NCI-H2227 treated with DMSO at 0.1 percent for 48 hours (cell line): ENCODE measurements at regions not wholly inside any gene's neighbourhood (a gene's known extent, or its start where the extent isn't known, plus 50 kb on each side); places are given as distances from the start of the nearest gene placed in this dataset.
A peak's percentile ranks its signal among the peaks of the same experiment; 100 is the strongest.
"Not testable (repeated sequence)": the region's sequence is repeated elsewhere in the genome, so short reads cannot be mapped to it uniquely, and the experiment has no call there.

Source experiments
- DNase-seq: peaks from one replicate; lab custom pipeline; 2025; lab: John Stamatoyannopoulos, UW

DNA sequence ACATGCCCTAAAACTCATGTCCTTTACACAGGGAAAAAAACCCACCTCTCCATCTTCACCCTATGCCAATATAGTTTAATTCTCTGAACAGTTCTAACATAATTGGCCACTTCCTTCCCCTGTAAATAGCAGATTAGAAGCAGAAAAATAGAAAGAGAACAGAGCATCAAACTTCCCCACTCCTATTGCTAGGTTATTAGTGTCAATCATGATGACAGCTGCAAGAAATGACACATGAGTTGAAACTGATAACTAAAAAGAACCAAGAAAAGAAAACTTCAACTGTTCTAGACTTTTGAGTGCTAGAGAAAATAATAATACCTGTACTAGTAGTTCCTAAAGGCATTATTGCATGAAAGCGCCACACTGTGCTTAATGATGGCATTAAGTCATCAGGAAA is 284.5 kb upstream of the TRPC5 start:
- DNase-seq: no peak

DNA sequence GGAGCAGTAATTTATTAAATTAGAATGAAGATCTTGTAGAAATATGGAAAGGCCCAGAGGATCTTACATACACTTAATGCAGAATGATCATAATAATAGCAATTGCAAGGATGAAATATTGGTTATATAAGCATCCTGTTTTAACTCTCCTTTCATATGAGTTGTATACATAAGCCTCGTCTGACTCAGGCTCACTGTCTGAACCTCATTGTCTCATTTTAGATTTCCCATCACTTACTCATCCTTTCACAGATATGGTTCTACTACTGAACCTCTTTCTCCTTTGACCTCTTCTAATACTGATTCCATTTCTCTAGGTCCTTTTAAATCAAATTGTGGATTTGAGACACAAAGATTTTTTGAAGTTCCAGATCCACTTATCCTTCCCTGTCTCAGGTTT is 277.3 kb upstream of the TRPC5 start:
- no peak for DNase-seq

DNA sequence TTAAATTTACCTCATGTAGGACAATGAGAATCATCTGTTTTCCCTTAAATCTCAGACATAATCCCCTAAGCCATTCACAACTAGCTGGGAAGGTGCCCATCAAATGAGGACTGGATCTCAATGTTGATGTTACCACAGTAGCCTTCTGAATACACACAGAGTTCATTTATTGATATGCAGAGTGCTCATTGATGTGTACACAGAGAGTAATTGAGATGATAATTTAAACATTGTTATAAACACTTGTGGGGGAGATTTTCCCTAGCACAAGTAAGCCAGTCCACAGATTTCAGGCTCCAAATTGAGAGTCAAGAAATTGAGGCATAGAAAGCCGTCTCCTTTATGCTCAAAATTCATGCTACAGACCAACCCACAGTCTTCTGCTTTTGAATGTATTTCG is 273.4 kb upstream of the TRPC5 start:
- DNase-seq: no peak

DNA sequence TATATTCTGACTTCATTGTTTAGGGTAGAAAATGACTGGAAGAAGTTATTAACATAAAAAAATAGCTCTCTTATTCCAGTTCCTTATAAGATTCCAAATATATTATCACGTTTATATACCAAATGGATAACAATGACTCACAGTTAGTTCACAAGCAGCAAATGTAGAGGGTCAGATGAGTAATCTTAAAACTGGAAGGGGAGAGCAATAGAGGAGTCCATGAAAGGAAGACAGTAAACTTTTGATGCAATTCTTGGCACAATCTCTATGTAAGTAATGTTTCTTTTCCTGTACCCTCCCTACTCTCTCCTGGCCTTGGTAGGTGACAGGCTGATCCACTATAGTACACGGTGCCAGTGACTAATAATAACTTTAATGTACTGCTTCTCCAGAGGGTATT is 259.0 kb upstream of the TRPC5 start:
- no peak for DNase-seq

DNA sequence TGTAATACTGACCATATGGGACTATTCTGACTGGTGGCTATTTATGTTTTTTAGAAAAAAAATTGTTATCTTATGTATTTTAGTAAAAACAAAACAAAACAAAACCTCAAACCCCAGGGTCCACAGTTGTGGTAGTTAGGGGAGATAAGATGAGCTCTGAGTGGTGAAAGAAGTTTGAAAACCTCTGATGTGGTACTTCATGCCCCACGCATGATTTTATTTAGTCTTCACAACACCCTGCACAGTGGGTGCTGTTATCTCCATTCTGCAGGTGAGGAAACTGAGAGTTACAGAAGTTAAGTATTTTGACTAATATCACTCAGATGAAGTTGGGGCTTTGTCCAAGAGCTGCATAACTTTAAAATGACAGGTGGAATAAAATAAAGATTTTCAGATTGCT is 230.6 kb upstream of the TRPC5 start:
- DNase-seq: no peak

DNA sequence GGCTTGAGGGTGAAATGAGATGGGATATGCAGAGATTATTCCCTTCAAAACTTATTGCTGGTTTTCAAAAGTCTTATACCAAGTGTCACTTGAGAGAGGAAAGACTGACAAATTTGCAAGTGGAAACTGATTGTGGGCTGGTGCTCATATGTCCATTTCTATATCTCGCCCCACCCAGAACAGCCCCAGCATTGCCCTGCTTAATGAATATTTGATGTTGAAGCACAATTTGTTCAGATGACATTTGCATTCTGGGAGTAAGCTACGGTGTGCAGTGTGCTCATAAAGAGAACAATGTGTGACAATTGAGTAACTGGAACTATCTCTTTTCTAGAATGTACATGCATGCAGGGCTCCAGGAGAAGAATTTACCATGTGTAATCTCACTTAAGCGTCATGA is 223.5 kb upstream of the TRPC5 start:
- no peak for DNase-seq

DNA sequence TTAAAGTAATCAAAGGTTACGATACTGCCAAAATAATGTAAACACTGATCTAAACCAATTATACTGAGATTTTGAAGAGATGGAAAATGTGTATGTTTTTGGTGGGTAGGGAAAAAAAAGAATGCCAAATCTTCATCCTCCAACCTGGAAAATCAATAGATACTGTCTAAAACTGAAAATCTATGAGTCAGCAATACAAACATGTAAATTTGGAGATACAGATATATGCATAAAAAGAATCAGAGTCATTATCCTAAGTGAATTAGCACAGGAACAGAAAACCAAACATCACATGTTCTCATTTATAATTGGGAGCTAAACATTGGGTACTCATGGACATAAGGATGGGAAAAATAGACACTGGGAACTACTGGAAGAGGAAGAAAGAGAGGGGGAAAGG is 197.4 kb upstream of the TRPC5 start:
- no peak for DNase-seq

DNA sequence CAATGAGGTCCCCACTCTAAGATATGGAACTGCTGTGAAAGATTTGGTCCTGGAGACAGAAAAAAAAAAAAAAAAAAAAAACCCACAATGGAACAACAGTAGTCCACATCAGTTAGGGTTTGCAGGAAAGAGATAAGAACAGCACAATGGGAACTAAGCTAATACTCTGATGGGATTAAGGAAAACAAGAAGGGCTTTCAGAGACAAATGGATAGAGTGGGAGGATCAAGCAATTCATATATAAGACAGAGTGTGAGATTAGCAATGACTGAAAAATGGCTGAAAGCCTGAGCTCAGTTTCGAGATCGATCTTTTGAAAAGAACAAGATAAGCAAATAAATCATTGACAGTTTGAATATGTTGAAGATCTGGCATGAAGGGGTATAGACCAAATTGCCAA is 188.4 kb upstream of the TRPC5 start:
- DNase-seq: no peak

DNA sequence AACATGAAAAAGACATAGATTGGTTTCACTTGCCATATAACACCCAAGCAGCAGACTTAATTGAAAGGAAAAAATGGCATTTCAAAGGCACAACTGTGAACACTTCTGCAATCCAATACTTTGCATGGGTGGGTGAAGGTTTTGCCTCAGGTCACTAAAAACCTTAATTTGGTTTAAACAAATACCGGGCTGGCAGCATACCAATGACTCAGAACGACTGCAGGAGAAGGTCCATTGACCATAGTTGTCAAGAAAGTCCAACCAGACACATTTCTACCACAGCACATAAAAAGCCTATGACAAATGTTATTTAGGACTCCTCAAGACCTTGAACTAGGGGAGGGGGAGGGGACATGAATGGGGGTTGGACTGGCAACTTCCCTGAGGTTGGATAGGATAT is 183.6 kb upstream of the TRPC5 start:
- no peak for DNase-seq

DNA sequence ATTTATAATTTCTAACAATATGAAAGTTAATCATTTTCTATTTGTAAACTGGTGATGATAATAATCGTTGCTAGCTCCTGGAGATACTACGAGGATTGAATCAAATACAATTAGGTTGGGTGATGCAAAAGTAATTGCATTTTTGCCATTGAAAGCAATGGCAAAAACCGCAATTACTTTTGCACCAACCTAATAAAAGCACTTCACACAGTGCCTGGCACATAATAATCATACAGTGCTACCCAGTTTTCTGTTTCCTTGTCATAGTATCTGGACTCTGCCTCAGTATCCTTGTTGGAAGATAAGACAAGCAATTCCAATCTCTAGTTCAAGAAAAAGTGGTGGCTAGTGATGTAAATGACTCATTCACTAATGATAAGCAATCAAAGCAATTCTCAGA is 176.8 kb upstream of the TRPC5 start:
- no peak for DNase-seq

DNA sequence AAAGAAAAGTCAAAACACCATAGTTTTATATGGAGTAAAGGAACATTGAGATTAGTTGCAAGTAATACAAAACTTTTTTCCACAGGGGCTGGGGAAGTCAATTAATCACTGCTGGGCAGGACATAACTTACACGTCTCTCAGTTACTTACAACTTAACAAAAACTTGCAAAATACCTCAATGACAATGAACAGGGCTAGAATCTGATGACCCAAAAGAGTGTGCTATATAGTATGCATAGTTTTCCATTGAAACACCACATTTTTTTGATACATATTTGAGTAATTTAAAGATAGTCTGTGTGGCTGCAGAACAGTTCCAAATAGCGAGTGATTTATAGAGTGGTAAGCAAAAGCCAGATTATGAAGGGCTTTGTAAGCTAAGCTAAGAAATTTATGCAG is 172.3 kb upstream of the TRPC5 start:
- no peak for DNase-seq

DNA sequence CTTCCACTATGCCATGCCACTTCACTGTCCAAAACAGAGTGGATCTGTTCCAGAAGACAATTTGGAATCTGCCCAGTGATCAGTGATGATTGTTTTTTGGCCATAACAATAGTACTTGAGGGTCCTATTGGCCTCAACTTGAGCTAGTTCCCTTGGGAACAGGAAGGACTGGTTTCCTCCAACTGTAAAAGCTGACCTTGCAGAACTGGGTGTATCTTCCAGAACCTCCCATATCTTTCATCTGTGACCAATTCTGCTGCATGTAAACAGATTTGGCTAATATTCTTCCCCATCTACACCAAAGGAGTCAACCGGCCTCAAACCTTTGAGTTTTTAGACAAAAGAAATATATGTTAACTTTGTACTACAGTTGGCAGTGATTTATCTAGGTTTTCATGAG is 165.1 kb upstream of the TRPC5 start:
- no peak for DNase-seq

DNA sequence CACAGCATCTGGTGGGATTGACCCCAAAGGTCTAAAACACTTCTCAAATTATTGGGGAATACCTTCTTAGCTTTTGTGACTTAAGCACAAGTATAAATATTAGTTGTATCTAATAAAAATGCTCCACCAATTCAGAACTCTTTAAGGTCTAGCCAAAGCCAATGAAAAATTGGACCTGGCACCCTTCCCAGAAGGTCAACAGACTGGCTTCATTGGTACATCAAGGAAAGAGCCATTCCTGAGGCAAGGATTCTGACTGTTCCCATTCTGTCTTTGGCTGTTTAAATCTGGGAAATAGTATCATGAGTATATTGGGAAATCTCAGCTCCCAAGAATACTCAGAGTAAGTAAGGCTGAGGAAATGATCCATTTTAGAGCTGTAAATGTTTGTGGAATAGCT is 153.0 kb upstream of the TRPC5 start:
- no peak for DNase-seq

DNA sequence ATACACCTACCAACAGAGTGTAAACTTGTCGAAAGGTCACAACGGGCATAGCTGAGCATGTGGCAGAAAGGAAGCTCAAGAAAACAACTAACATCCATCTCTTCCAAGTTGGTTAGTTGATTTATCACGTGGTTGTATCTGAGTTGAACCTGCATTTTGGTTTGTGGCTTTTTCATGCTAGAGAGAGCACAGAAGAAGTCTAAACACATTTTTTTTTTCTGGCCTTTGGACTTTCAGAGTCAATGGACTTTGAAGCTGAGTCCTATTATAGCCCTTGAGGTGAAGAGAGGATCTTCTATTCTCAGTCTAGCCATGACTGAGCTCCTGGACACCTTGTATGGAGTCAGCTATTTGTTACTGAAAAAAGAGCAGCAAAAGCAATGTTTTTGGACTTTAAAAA is 150.6 kb upstream of the TRPC5 start:
- no peak for DNase-seq

DNA sequence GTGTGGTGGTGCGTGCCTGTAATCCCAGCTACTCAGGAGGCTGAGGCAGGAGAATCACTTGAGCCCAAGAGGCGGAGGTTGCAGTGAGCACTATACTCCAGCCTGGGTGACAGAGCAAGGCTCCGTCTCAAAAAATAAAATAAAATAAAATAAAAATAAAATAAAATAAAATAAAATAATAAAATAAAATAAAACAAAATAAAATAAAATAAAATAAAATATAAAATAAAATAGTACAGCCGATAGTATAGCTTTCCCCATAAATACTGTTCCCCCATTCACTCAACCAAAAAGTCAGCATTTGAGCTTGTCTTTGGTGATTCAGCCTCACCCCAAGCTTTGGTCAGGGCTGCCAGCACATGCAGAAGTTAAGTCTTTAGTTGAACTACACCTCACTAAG is 144.2 kb upstream of the TRPC5 start:
- DNase-seq: not testable (repeated sequence)

DNA sequence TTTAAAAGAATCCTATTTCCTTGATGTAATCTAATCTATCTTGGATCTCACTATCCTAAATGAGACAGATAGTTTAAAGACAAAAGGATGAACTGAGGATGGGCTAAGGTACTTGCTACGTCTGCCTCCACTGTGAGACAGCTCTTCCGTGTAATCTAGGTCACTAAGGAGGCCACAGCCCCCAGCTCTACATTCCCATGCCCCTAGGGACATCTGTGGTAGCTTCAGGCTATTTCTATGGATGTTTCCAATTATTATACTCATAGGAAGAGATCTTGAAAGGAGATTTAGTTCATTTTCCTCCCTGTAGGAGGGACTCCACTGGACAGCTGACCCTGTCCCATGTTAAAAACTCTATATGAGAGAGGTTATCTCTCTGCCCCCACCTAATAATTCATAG is 140.8 kb upstream of the TRPC5 start:
- DNase-seq: no peak

DNA sequence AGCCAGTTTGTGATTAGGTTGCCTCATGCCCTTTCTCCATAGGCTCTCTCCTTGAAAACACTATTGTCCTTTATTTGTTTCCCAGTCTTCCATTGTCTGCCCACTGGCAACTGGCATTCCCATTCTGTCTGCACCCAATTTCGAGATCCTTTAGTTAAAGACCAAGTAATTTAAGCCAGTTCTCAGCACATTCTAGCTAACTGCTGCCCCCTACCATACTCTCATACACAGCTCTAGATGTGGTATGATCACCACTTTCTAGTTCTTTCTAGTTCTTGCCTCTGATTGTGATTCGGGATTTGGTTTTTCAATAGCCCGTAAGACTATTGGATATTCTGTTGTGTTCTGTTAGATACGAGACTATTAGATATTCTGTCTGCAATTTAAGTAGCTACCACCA is 135.8 kb upstream of the TRPC5 start:
- no peak for DNase-seq

DNA sequence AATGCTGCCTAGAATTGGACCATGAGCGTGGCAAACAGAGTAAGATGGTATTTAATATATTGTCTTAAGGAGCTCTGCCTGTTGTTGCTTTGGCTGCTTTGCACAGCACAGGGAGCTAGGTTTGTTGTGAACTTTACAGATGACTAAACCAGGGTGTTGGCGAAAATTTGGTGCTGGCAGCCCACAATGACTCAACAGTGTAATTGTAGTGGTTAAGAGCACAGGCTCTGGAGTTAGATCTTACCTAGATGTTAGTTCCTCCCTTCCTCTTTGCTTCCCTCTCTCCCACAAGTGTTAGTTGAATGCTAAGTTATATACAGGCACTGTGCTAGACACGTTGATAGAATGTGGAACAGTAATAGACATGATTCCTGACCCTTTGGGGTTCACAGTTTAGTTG is 128.9 kb upstream of the TRPC5 start:
- DNase-seq: no peak

DNA sequence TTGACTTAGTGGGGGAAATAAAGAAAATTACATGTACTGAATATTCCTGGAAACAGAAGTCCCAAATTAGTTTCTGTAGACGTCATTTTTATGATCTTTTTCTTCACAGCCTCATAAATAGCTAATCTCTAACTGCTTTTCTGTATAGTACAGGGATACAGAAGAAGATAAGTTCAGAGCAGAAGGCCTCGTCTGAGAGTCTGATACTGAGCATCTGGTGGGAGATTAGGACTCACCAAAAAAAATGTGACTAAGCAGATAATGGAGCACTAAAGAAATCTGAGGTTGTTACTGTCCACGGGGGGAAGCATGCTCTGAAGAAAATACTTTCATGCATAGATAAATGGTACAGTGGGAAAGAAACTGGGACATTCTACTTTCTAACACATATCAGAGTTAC is 115.3 kb upstream of the TRPC5 start:
- DNase-seq: no peak

DNA sequence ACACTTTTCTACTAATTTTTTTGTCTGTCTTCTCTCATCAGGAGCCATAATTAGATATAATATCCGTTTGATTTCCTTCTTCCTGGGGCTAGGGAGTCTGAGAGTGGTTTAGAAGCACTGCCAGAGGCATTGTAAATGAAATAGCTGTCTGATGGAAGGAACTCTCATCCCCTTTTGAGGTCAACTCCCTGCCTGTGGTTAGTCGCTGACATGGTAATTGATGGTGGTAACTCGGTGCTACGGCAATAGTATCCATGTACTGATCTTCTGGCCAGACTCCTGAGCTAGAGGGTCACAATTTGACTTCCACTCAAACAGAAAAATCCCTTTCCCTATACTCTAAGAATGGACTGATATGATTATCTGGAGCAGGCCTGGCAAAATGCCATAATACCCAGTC is 108.1 kb upstream of the TRPC5 start:
- DNase-seq: no peak

DNA sequence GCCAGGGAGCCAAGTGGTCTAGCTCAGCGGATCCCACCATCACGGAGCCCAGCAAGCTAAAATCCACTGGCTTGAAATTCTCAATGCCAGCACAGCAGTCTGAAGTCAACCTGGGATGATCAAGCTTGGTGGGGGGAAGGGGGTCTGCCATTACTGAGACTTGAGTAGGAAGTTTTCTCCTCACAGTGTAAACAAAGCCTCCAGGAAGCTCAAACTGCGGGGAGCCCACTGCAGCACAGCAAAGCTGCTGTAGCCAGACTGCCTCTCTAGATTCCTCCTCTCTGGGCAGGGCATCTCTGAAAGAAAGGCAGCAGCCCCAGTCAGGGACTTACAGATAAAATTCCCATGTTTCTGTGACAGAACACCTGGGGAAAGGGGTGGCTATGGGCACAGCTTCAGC is 98.8 kb upstream of the TRPC5 start:
- DNase-seq: not testable (repeated sequence)

DNA sequence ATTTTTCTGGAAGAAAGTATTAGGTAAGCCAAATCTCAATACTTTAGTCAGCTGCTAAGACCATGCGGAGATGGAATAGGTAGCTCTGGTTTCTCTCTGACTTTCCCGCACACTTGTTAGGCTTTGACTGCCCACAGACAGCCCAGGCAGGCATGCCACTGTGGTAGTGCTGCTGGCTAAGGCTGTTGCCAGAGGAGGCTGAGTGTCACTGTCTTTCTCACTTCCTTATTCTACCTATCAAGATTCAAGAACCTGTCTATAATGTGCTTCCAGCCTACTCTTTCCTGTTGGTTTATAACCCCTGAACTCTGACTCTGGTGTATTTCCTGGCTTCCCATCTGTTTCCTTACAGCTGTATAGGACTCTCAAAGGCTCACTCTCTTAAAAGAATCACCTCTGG is 81.8 kb upstream of the TRPC5 start:
- DNase-seq: no peak

DNA sequence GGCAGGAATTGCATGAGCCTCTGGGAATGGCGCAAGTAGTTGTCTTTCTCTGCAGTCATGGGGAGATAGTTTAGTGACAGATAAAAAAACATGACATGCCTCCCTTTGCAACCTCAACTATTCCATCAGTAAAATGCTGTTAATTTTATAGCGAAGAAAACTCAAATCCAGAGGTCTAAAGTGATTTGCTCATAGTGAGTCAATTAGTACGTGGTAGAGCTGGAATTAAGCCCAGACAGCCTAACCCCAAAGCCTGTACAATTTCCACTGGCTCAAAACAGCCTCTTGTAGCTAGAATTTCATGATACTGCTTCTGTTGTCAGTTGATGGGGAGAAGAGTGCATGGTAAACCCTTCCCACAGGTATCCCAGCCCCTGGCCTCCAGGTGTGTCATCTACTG is 81.3 kb upstream of the TRPC5 start:
- no peak for DNase-seq

DNA sequence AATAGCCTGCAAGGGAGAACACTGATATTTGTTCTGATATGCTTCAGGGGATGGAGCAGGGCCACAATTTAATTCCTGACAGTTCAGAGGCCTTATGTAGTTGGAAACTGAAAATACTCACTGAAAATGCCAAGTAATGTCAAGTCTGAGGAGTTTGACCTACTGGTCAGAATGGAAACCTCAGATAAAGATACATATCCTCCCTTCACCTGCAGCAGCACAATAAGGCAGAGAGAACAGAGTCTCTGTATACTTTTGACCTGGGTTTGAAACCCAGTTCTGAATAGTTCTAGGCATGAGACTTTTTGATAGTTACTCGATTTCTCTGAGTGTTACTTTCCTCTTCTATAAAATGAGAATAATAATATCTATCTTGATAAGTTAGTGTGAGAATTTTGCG is 65.8 kb upstream of the TRPC5 start:
- no peak for DNase-seq

DNA sequence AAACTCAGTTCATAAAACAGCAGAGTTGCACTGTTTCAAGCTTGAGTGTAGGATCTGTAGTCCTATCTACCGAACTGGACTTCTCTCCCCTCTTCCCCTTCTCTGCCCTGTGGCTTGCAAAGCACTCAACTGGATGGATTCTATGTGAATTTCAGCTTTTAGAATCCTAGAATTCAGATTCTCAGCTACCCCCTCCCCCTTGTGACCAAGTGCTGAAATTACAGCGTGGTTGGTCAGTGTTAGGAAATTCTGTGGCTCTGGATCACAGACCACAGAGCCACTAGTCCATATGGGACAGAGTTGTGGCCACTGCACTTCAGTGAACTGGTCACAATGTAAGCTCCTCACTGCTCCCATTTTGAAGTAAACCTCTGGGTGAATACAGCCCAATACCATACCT is 64.6 kb upstream of the TRPC5 start:
- DNase-seq: peak; percentile 25

DNA sequence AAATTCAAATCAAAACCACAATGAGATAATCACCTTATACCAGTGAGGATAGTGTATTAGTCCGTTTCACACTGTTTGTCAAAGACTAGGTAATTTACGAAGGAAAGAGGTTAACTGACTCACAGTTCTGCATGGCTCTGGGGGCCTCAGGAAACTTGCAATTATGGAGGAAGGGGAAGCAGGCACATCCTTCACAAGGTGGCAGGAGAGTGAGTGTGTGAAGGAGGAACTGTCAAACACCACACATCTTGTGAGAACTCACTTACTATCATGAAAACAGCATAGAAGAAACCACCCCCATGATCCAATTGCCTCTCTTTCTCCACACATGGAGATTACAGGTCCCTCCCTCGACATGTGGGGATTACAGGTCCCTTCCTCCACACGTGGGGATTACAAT is 54.7 kb upstream of the TRPC5 start:
- no peak for DNase-seq
